ENCODE measurements at regions not wholly inside any gene's neighbourhood (a gene's known extent, or its start where the extent isn't known, plus 50 kb on each side); places are given as distances from the start of the nearest gene placed in this dataset.

DNA sequence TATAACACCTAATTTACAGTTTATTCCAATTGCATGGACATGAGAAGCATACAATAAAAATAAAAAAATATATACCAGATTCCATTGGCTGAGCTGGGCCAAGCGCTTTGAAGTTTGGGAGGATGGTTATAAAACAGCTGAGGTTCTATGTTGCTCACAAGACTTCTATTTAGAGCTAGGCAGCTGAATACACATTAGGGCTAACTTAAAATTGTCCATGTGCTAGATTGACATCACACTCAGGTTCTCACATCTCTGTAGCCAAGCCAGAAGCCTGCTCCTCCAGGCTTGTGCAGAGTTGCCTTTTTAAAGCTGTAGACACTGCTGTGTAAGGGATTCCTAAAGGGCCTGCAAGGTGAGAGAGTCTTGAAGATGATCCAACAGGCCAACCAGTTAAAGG lies 871.1 kb upstream of the FANCL start:
- TF ChIP-seq, protein P1, sequence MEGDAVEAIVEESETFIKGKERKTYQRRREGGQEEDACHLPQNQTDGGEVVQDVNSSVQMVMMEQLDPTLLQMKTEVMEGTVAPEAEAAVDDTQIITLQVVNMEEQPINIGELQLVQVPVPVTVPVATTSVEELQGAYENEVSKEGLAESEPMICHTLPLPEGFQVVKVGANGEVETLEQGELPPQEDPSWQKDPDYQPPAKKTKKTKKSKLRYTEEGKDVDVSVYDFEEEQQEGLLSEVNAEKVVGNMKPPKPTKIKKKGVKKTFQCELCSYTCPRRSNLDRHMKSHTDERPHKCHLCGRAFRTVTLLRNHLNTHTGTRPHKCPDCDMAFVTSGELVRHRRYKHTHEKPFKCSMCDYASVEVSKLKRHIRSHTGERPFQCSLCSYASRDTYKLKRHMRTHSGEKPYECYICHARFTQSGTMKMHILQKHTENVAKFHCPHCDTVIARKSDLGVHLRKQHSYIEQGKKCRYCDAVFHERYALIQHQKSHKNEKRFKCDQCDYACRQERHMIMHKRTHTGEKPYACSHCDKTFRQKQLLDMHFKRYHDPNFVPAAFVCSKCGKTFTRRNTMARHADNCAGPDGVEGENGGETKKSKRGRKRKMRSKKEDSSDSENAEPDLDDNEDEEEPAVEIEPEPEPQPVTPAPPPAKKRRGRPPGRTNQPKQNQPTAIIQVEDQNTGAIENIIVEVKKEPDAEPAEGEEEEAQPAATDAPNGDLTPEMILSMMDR (IDR thresholded peaks at IDR 0.05; ENCODE audit: insufficient read depth, low read length) = no peak
- no peak for DNase-seq (ENCODE audit: low read depth)
- H3K4me3 ChIP-seq (ENCODE audit: low read depth, low read length) = no peak overlapping the region

- no peak overlapping the region for H3K4me3 ChIP-seq (ENCODE audit: low read depth, low read length)
- DNase-seq (ENCODE audit: low read depth) = no peak
- TF ChIP-seq, protein P1 (IDR thresholded peaks at IDR 0.05; ENCODE audit: insufficient read depth, low read length) = no peak
Observed at GRCh38 chr2:59096973-59097372, 855.8 kb upstream of the FANCL start.

DNA sequence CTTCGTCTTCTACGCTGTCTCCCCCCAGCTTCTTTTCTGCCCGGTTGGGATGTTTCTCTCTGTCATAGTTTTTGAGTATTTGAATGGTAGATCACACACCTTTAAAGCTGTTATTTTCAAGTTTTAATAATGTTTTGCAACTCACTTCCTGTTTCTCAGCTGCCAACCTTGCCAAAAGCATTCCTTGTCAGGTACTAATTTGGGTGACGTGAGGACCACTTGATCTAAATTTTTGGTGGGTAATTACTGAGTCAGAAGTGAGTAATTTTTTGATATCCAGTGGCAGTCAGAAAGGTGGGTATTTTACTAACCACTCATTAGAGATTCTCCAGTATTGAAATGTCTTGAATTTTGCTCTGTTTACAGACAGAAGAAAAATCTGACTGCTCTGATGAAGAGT lies 852.4 kb upstream of the FANCL start:
- DNase-seq (ENCODE audit: low read depth) = no peak
- TF ChIP-seq, protein P1 (IDR thresholded peaks at IDR 0.05; ENCODE audit: insufficient read depth, low read length) = no peak
- H3K4me3 ChIP-seq (ENCODE audit: low read depth, low read length) = no peak overlapping the region

- H3K4me3 ChIP-seq (ENCODE audit: low read depth, low read length) = no peak overlapping the region
- TF ChIP-seq, protein P1 (IDR thresholded peaks at IDR 0.05; ENCODE audit: insufficient read depth, low read length) = no peak
- no peak for DNase-seq (ENCODE audit: low read depth)
Observed at GRCh38 chr2:59084326-59084725, 843.2 kb upstream of the FANCL start.

DNA sequence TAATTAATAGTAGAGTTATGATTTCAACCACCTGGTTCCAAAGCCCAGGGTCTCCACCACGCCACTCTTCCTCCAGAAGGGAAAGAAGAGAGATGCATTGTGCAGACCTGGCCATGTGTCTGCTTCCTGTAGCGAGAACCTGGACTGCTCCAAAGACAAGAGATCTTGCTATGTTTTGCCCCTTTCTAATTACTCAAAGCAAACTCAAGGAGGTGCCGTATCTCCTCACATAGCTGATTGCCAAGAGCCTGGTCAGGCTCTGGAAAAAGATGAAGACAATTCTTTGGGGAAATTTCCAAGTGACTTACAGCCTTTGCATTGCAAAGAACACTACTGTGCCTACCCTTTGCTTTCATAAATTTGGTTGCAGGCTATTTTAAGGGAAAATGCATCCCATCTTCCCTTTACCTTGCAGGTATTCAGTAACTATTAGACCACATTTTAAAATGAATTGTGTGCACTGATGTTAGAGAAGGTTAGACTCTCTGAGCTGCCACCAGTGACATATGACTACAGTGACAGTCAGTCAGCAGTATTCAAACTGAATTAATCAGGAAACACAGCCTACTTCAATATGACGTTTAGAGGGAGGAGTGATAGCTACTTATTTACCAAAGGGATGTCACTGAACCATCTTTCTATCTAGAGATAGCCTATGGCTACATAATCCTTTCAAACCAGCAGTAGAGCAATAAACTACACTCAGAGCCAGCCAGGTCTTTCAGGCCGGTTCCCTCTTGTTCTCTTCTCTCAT lies 842.1 kb upstream of the FANCL start:
- TF ChIP-seq, protein P1 (IDR thresholded peaks at IDR 0.05; ENCODE audit: insufficient read depth, low read length) = no peak
- no peak overlapping the region for H3K4me3 ChIP-seq (ENCODE audit: low read depth, low read length)
- DNase-seq (ENCODE audit: low read depth) = no peak

- DNase-seq (ENCODE audit: low read depth) = no peak
- TF ChIP-seq, protein P1 (IDR thresholded peaks at IDR 0.05; ENCODE audit: insufficient read depth, low read length) = no peak
- no peak overlapping the region for H3K4me3 ChIP-seq (ENCODE audit: low read depth, low read length)
Observed at GRCh38 chr2:59082657-59083056, 841.5 kb upstream of the FANCL start.

All from fibroblast of the aortic adventitia (primary cell).